Fibroblast of lung (primary cell): ENCODE measurements at regions not wholly inside any gene's neighbourhood (a gene's known extent, or its start where the extent isn't known, plus 50 kb on each side); places are given as distances from the start of the nearest gene placed in this dataset.

Experiments
- CTCF ChIP-seq, 2 donors: IDR thresholded peaks in 1 of 2; conservative IDR thresholded peaks in 1 of 2; 1 replicate in 1 of 2; 2 replicates in 1 of 2; pipeline ENCODE4 v1.5.1; 2011 to 2012; ENCODE audit warnings: low read length in 2 of 2, control low read depth in 1 of 2, inconsistent platforms in 1 of 2, low read depth in 1 of 2, mild to moderate bottlenecking in 1 of 2
- EZH2 ChIP-seq: IDR thresholded peaks from 2 replicates; pipeline ENCODE4 v1.5.1; 2012; ENCODE audit warnings: low read length, control low read depth, mild to moderate bottlenecking; ENCODE audit errors: missing control alignments

DNA sequence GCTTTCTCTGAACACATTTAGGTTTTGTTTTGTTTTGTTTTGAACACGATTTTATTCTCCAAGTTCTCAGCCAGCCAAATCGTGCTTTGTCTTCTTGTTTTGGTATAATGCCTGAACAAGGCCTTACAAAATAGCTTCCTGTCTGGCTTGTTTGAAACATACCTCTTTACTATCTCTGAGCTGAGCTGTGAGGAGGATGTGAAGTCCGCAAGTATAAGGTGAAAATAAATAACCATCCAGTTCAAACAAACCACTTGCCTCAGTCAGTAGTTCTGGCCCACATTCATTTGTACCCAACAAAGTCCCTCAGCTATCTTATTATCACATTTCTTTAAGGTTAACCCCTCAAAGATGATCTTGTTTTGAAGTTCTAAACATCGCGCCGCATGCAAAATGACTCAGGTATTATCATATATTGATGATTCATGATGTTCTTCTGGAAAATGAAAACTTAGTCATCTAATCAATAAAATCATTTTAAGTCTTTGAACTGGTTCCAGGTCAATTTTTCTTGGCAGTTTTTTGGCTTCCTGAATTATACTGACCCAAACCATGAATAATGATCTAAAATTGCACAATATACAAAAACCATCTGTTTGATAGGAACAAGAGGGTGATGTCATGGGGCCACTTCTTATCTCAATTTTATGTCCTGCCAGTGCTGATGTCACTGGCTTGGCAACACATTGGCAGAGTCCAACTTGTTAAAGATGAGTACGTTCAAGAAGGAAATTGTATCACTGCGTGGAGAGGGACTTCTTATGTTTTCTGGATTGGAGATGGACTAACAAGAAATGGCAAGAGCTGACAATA, 694.3 kb downstream of the KCNJ2 start:
- TF ChIP-seq CTCF (conservative IDR thresholded peaks at IDR 0.05 in 1 of 2, IDR thresholded peaks at IDR 0.05 in 1 of 2; ENCODE audit: low read depth in 1 of 2, low read length in 2 of 2), result no peak
- no peak for TF ChIP-seq EZH2
